Neural cell (in vitro differentiated cells): ENCODE measurements at regions not wholly inside any gene's neighbourhood (a gene's known extent, or its start where the extent isn't known, plus 50 kb on each side); places are given as distances from the start of the nearest gene placed in this dataset.

ENCODE experiments used
- EZH2 ChIP-seq: fragments of 200-600, 300-800 bp; shearing (Covaris generic), sonication (generic); IDR thresholded peaks from 2 replicates; pipeline ENCODE4 v1.6.1; 2014; ENCODE audit warnings: antibody characterized with exemption, low read length, borderline replicate concordance, mild to moderate bottlenecking; ENCODE audit not compliant: insufficient read depth, poor library complexity, severe bottlenecking
- POLR2AphosphoS5 ChIP-seq: IDR thresholded peaks from 2 replicates; pipeline ENCODE4 v1.6.1; 2012
- TAF1 ChIP-seq: IDR thresholded peaks from 2 replicates; pipeline ENCODE4 v1.6.1; 2012; ENCODE audit warnings: low read depth
- TF ChIP-seq, protein P1 (sequence below): fragments of 450-650 bp; IDR thresholded peaks from 2 replicates; pipeline ENCODE4 v1.5.1; 2014; ENCODE audit warnings: antibody characterized with exemption, mild to moderate bottlenecking, moderate library complexity; ENCODE audit not compliant: poor library complexity, severe bottlenecking

GRCh38 chr12:27178255-27178654 lies 65.8 kb upstream of the STK38L start:
- no peak for TF ChIP-seq POLR2AphosphoS5
- TF ChIP-seq, protein P1, sequence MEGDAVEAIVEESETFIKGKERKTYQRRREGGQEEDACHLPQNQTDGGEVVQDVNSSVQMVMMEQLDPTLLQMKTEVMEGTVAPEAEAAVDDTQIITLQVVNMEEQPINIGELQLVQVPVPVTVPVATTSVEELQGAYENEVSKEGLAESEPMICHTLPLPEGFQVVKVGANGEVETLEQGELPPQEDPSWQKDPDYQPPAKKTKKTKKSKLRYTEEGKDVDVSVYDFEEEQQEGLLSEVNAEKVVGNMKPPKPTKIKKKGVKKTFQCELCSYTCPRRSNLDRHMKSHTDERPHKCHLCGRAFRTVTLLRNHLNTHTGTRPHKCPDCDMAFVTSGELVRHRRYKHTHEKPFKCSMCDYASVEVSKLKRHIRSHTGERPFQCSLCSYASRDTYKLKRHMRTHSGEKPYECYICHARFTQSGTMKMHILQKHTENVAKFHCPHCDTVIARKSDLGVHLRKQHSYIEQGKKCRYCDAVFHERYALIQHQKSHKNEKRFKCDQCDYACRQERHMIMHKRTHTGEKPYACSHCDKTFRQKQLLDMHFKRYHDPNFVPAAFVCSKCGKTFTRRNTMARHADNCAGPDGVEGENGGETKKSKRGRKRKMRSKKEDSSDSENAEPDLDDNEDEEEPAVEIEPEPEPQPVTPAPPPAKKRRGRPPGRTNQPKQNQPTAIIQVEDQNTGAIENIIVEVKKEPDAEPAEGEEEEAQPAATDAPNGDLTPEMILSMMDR, result no peak
- no peak for TF ChIP-seq EZH2
- TF ChIP-seq TAF1, result no peak
